ENCODE measurements at regions not wholly inside any gene's neighbourhood (a gene's known extent, or its start where the extent isn't known, plus 50 kb on each side); places are given as distances from the start of the nearest gene placed in this dataset.

GRCh38 chr4:83974111-83974780, 438.3 kb downstream of the GPAT3 start:
- H3K79me2 ChIP-seq (ENCODE audit: insufficient read depth, low read length), result no peaks in the 10 kb centered on the region
- no peaks in the 10 kb centered on the region for H3K27me3 ChIP-seq (ENCODE audit: low read length)
- H3K27ac ChIP-seq (ENCODE audit: low read depth, low read length), result no peak overlapping the region
- H3K4me3 ChIP-seq (ENCODE audit: insufficient read depth, low read length, poor library complexity, severe bottlenecking), result no peak overlapping the region
- no peak overlapping the region for H3K4me2 ChIP-seq (ENCODE audit: low read depth, low read length, poor library complexity, severe bottlenecking)
- no peaks in the 10 kb centered on the region for H3F3A ChIP-seq (ENCODE audit: insufficient read depth)
- no peak for TF ChIP-seq EZH2phosphoT487 (conservative IDR thresholded peaks at IDR 0.05; ENCODE audit: low read length)
- no peak for TF ChIP-seq CTCF (IDR thresholded peaks at IDR 0.05; ENCODE audit: insufficient read depth, low read length, poor library complexity, severe bottlenecking)
- no peak overlapping the region for H3K9ac ChIP-seq (ENCODE audit: low read length)
- H2AFZ ChIP-seq (ENCODE audit: low read depth, low read length, severe bottlenecking), result no peak overlapping the region
- H4K20me1 ChIP-seq (ENCODE audit: low read depth, low read length), result no peaks in the 10 kb centered on the region
- H3K9me2 ChIP-seq (replicated peaks; ENCODE audit: insufficient read depth, low read length), result no peaks in the 10 kb centered on the region
- H3K9me3 ChIP-seq (ENCODE audit: insufficient read depth, low read length), result no peaks in the 10 kb centered on the region
- H3K36me3 ChIP-seq (ENCODE audit: low read length), result no peaks in the 10 kb centered on the region

- no peak overlapping the region for H3K27ac ChIP-seq (ENCODE audit: low read depth, low read length)
- no peaks in the 10 kb centered on the region for H3F3A ChIP-seq (ENCODE audit: insufficient read depth)
- H3K79me2 ChIP-seq (ENCODE audit: insufficient read depth, low read length), result no peaks in the 10 kb centered on the region
- TF ChIP-seq EZH2phosphoT487 (conservative IDR thresholded peaks at IDR 0.05; ENCODE audit: low read length), result no peak
- no peak for TF ChIP-seq CTCF (IDR thresholded peaks at IDR 0.05; ENCODE audit: insufficient read depth, low read length, poor library complexity, severe bottlenecking)
- no peak overlapping the region for H3K4me2 ChIP-seq (ENCODE audit: low read depth, low read length, poor library complexity, severe bottlenecking)
- no peak overlapping the region for H3K9ac ChIP-seq (ENCODE audit: low read length)
- no peak overlapping the region for H3K4me3 ChIP-seq (ENCODE audit: insufficient read depth, low read length, poor library complexity, severe bottlenecking)
- no peak overlapping the region for H2AFZ ChIP-seq (ENCODE audit: low read depth, low read length, severe bottlenecking)
- no peaks in the 10 kb centered on the region for H3K36me3 ChIP-seq (ENCODE audit: low read length)
- H3K9me2 ChIP-seq (replicated peaks; ENCODE audit: insufficient read depth, low read length), result no peaks in the 10 kb centered on the region
- H4K20me1 ChIP-seq (ENCODE audit: low read depth, low read length), result no peaks in the 10 kb centered on the region
- H3K9me3 ChIP-seq (ENCODE audit: insufficient read depth, low read length), result no peaks in the 10 kb centered on the region
- H3K27me3 ChIP-seq (ENCODE audit: low read length), result no peaks in the 10 kb centered on the region
Measured at GRCh38 chr4:83964996-83965541, 429.2 kb downstream of the GPAT3 start.

GRCh38 chr4:83962492-83962891, 426.6 kb downstream of the GPAT3 start:
- no peak overlapping the region for H2AFZ ChIP-seq (ENCODE audit: low read depth, low read length, severe bottlenecking)
- TF ChIP-seq EZH2phosphoT487 (conservative IDR thresholded peaks at IDR 0.05; ENCODE audit: low read length) (no peak), CTCF (IDR thresholded peaks at IDR 0.05; ENCODE audit: insufficient read depth, low read length, poor library complexity, severe bottlenecking) (no peak)
- H3K4me2 ChIP-seq (ENCODE audit: low read depth, low read length, poor library complexity, severe bottlenecking), result no peak overlapping the region
- no peaks in the 10 kb centered on the region for H4K20me1 ChIP-seq (ENCODE audit: low read depth, low read length)
- H3K9ac ChIP-seq (ENCODE audit: low read length), result no peak overlapping the region
- no peaks in the 10 kb centered on the region for H3K36me3 ChIP-seq (ENCODE audit: low read length)
- no peaks in the 10 kb centered on the region for H3K9me2 ChIP-seq (replicated peaks; ENCODE audit: insufficient read depth, low read length)
- no peaks in the 10 kb centered on the region for H3F3A ChIP-seq (ENCODE audit: insufficient read depth)
- no peaks in the 10 kb centered on the region for H3K79me2 ChIP-seq (ENCODE audit: insufficient read depth, low read length)
- no peak overlapping the region for H3K27ac ChIP-seq (ENCODE audit: low read depth, low read length)
- H3K4me3 ChIP-seq (ENCODE audit: insufficient read depth, low read length, poor library complexity, severe bottlenecking), result no peak overlapping the region
- no peaks in the 10 kb centered on the region for H3K27me3 ChIP-seq (ENCODE audit: low read length)
- no peaks in the 10 kb centered on the region for H3K9me3 ChIP-seq (ENCODE audit: insufficient read depth, low read length)

Data from SU-DHL-6 (cell line).